RWPE2 (cell line): ENCODE measurements at regions not wholly inside any gene's neighbourhood (a gene's known extent, or its start where the extent isn't known, plus 50 kb on each side); places are given as distances from the start of the nearest gene placed in this dataset.

Experiments
- ATAC-seq: fragments of 200-7000 bp; cut with Tn5 transposase; 3 replicates; pipeline ENCODE4 v1.9.1; 2021; ENCODE audit warnings: low read depth
- DNase-seq: peaks from one replicate; pipeline ENCODE4 v3.0.0-alpha.2; 2020; ENCODE audit warnings: low spot score
- H3K27ac ChIP-seq: fragments of 450-650 bp; 2 replicates; pipeline ENCODE4 v1.5.1; 2017; ENCODE audit warnings: mild to moderate bottlenecking; ENCODE audit not compliant: poor library complexity, severe bottlenecking
- H3K27me3 ChIP-seq: fragments of 250-450 bp; sonication (Bioruptor Pico); 2 replicates; pipeline ENCODE4 v1.5.1; 2021; ENCODE audit warnings: mild to moderate bottlenecking, moderate library complexity; ENCODE audit not compliant: insufficient read depth, poor library complexity, severe bottlenecking
- H3K36me3 ChIP-seq: fragments of 250-450 bp; sonication (Bioruptor Pico); 2 replicates; pipeline ENCODE4 v1.5.1; 2020; ENCODE audit warnings: low read depth, mild to moderate bottlenecking, moderate library complexity
- H3K4me1 ChIP-seq: fragments of 250-450 bp; sonication (Bioruptor Pico); 2 replicates; pipeline ENCODE4 v1.5.1; 2021; ENCODE audit warnings: mild to moderate bottlenecking, moderate library complexity; ENCODE audit not compliant: insufficient read depth, poor library complexity, severe bottlenecking
- H3K4me3 ChIP-seq: fragments of 250-450 bp; sonication (Bioruptor Pico); 2 replicates; pipeline ENCODE4 v1.5.1; 2021; ENCODE audit warnings: mild to moderate bottlenecking, moderate library complexity; ENCODE audit not compliant: severe bottlenecking
- H3K9me3 ChIP-seq: fragments of 250-450 bp; sonication (Bioruptor Pico); 2 replicates; pipeline ENCODE4 v1.5.1; 2021; ENCODE audit warnings: mild to moderate bottlenecking, moderate library complexity; ENCODE audit not compliant: severe bottlenecking
- CTCF ChIP-seq: fragments of 450-650 bp; IDR thresholded peaks from one replicate; pipeline ENCODE4 v1.5.1; 2017; ENCODE audit warnings: mild to moderate bottlenecking, moderate library complexity; ENCODE audit not compliant: poor library complexity, severe bottlenecking

GRCh38 chr18:59783138-59783537, 85.9 kb upstream of the CCBE1 start:
- peaks cover 28% of the 10 kb centered on the region for H3K4me1 ChIP-seq
- peak; percentile 51 for ATAC-seq

DNA sequence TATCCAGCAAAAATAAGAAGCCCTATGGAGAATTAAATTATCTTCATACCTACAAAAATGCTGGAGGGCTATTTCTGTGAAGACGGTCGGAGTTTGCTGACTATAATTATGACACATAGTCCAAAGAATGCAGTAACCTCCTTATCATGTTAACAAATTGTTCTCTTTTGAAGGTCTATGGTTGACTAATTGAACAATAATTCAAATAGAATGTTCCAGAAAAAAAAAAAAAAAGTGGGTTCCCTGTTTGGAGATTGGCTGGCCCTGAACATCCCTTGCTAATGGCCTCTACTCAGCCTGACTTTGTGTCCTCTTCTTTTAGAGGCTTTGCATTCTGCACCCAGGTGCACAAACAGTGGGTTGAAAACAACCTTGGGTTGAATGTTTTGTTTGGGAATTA, 82.8 kb upstream of the CCBE1 start:
- H3K27me3 ChIP-seq, result no peaks in the 10 kb centered on the region

More at GRCh38 chr18:59783138-59783537, 85.9 kb upstream of the CCBE1 start:
- Histone ChIP-seq H3K4me3 (no peak overlapping the region), H3K27ac (peak overlapping the region; percentile 85), H3K36me3 (no peaks in the 10 kb centered on the region), H3K27me3 (no peaks in the 10 kb centered on the region), H3K9me3 (no peaks in the 10 kb centered on the region)
- no peak for DNase-seq
- peak; percentile 84 for TF ChIP-seq CTCF

DNA sequence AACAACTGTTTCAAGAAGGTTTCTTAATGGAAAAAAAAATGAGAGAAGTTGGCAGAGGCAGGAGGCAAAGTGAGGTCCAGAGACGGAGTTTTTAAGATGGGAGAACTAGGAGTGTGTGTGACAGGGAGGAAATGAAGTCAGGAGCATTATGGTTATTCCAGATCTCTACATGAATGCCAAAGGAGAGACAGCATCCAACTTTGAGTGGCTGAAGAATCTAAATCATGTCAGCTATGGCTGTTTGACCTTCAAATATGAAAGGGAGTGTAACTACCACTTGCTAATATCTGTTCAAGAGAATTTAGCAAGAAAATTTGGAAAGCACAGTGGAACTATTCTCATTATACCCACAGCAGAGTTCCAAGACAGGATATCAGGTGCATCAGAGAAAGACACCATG, 81.2 kb upstream of the CCBE1 start:
- DNase-seq (no peak), ATAC-seq (no peak)
- no peaks in the 10 kb centered on the region for H3K27me3 ChIP-seq
- no peaks in the 10 kb centered on the region for H3K36me3 ChIP-seq
- no peak overlapping the region for H3K4me3 ChIP-seq
- H3K9me3 ChIP-seq, result no peaks in the 10 kb centered on the region
- H3K4me1 ChIP-seq, result peaks cover 22% of the 10 kb centered on the region
- H3K27ac ChIP-seq, result peak overlapping the region; percentile 85
- TF ChIP-seq CTCF, result no peak

More for the DNA sequence above, 82.8 kb upstream of the CCBE1 start:
- TF ChIP-seq CTCF, result no peak
- no peak for DNase-seq
- peaks cover 22% of the 10 kb centered on the region for H3K4me1 ChIP-seq
- no peak overlapping the region for H3K4me3 ChIP-seq
- ATAC-seq, result peak; percentile 96
- H3K27ac ChIP-seq, result peak overlapping the region; percentile 85
- H3K36me3 ChIP-seq, result no peaks in the 10 kb centered on the region
- no peaks in the 10 kb centered on the region for H3K9me3 ChIP-seq

DNA sequence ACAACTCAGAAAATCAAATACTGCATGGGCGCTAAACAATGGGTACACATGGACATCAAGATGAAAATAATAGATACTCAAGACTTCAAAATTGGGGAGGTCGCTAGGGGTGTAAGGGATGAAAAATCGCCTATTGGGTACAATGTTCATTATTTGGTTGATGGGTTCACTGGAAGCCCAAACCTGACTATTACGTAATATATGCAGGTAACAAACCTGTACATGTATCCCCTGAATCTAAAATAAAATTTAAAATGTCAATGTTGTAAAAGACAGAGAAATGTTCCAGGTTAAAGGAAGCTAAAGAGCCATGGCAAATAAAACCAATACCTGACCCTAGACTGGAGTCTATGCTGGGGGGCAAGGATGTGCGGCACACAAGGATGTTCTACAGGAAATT, 80.4 kb upstream of the CCBE1 start:
- DNase-seq (no peak), ATAC-seq (no peak)
- no peaks in the 10 kb centered on the region for H3K27me3 ChIP-seq
- H3K4me3 ChIP-seq, result no peak overlapping the region
- H3K4me1 ChIP-seq, result peaks cover 19% of the 10 kb centered on the region
- no peak overlapping the region for H3K27ac ChIP-seq
- H3K36me3 ChIP-seq, result no peaks in the 10 kb centered on the region
- no peaks in the 10 kb centered on the region for H3K9me3 ChIP-seq
- TF ChIP-seq CTCF, result no peak

GRCh38 chr18:59769129-59769865, 72.1 kb upstream of the CCBE1 start:
- TF ChIP-seq CTCF, result no peak
- no peak for DNase-seq
- Histone ChIP-seq H3K4me3 (no peak overlapping the region), H3K4me1 (peaks cover 4% of the 10 kb centered on the region), H3K27me3 (no peaks in the 10 kb centered on the region), H3K36me3 (no peaks in the 10 kb centered on the region), H3K9me3 (no peaks in the 10 kb centered on the region), H3K27ac (no peak overlapping the region)
- no peak for ATAC-seq
